ENCODE measurements at regions not wholly inside any gene's neighbourhood (a gene's known extent, or its start where the extent isn't known, plus 50 kb on each side); places are given as distances from the start of the nearest gene placed in this dataset.

DNA sequence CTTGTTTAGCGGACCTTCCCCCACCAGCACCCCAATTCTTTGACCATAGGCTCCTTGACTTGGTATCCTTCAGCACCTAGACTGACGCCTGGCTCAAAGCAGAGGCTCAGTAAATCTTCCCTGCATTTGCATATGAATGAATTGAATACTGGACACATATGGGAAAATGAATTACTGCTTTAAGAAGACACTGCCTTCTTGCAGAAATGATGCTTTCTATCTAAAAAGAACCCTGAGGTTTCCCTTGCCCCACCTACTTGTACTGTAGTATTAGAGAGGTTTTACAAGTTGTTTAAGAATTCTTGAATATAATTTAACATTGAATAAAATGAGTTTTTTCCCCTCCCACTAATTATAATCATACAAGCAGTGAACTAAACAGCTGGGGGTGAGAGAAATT is 190.7 kb downstream of the SAMD5 start:
- Mint-ChIP-seq H3K27ac (no peak overlapping the region), H3K4me1 (no peaks in the 10 kb centered on the region), H3K36me3 (no peaks in the 10 kb centered on the region), H3K4me3 (no peak overlapping the region), H3K27me3 (ENCODE audit: low read depth in 2 of 2) (no peaks in the 10 kb centered on the region), H3K9me3 (peaks cover 5 to 7% of the 10 kb centered on the region in 2 donors)
- Histone ChIP-seq H3K4me1 (ENCODE audit: control insufficient read depth, insufficient read depth, low read length) (no peaks in the 10 kb centered on the region), H3K36me3 (ENCODE audit: control insufficient read depth, insufficient read depth, low read length) (no peaks in the 10 kb centered on the region), H3K4me3 (ENCODE audit: low read length) (no peak overlapping the region), H3K27me3 (ENCODE audit: control insufficient read depth, insufficient read depth, low read length) (no peaks in the 10 kb centered on the region), H3K27ac (ENCODE audit: low read length) (no peak overlapping the region), H3K9me3 (ENCODE audit: control insufficient read depth, insufficient read depth, low read length) (no peaks in the 10 kb centered on the region)
- TF ChIP-seq, protein P1, sequence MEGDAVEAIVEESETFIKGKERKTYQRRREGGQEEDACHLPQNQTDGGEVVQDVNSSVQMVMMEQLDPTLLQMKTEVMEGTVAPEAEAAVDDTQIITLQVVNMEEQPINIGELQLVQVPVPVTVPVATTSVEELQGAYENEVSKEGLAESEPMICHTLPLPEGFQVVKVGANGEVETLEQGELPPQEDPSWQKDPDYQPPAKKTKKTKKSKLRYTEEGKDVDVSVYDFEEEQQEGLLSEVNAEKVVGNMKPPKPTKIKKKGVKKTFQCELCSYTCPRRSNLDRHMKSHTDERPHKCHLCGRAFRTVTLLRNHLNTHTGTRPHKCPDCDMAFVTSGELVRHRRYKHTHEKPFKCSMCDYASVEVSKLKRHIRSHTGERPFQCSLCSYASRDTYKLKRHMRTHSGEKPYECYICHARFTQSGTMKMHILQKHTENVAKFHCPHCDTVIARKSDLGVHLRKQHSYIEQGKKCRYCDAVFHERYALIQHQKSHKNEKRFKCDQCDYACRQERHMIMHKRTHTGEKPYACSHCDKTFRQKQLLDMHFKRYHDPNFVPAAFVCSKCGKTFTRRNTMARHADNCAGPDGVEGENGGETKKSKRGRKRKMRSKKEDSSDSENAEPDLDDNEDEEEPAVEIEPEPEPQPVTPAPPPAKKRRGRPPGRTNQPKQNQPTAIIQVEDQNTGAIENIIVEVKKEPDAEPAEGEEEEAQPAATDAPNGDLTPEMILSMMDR (IDR thresholded peaks at IDR 0.05), result no peak
- no peak for ATAC-seq
- no peak for DNase-seq
- intact Hi-C loops (cut with micrococcal nuclease), result no loop called here
- 95% methylated on average over 2 of the region's 2 CpGs for WGBS (ENCODE audit: insufficient coverage)

GRCh38 chr6:147699637-147700036 is 191.1 kb downstream of the SAMD5 start:
- no peaks in the 10 kb centered on the region for H3K27me3 ChIP-seq (ENCODE audit: control insufficient read depth, insufficient read depth, low read length)
- DNase-seq, result no peak
- 71% methylated on average over 2 of the region's 4 CpGs for WGBS (ENCODE audit: insufficient coverage)
- Mint-ChIP-seq H3K36me3 (no peaks in the 10 kb centered on the region), H3K4me3 (no peak overlapping the region), H3K9me3 (peaks cover 5 to 7% of the 10 kb centered on the region in 2 donors), H3K27me3 (ENCODE audit: low read depth in 2 of 2) (no peaks in the 10 kb centered on the region), H3K27ac (no peak overlapping the region), H3K4me1 (no peaks in the 10 kb centered on the region)
- TF ChIP-seq, protein P1 (IDR thresholded peaks at IDR 0.05), result no peak
- no peaks in the 10 kb centered on the region for H3K9me3 ChIP-seq (ENCODE audit: control insufficient read depth, insufficient read depth, low read length)
- ATAC-seq, result no peak
- no peaks in the 10 kb centered on the region for H3K4me1 ChIP-seq (ENCODE audit: control insufficient read depth, insufficient read depth, low read length)
- no peak overlapping the region for H3K4me3 ChIP-seq (ENCODE audit: low read length)
- no peak overlapping the region for H3K27ac ChIP-seq (ENCODE audit: low read length)
- H3K36me3 ChIP-seq (ENCODE audit: control insufficient read depth, insufficient read depth, low read length), result no peaks in the 10 kb centered on the region
- intact Hi-C loops (cut with micrococcal nuclease), result no loop called here

DNA sequence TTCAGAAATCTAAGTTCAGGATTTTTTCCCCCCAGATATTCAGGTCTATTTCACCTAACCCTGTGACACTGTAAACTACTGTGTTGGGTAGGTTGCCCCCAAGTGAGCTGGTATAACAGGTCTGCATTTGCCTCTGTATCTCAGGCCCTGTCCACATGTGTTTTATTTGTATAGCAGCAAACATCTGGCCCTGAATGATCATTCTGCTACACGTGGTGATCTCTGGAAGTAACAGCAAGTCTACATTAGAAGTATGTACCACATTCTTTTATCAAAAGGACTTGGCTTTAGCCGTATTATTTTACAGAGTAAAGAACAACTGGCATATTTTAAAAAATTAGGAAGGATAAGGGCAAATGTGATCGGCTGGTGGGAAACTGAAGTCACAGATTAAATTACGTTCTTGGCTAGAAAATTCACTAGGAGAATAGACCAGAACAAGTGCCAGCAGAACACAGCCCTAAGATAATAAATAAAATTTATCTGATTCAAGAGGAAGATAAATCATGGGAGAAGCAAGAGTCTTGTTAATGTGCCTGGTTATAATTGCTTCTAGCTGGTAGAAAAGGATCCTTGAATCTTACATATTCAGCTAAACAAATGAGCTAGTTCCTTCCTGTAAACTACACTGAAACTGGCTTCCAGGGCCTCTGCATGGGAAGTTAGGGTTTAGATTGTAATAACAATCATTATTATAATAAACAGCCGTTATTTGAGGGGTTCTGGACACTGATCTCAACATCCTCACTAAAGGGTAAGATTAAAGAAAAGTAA is 192.1 kb downstream of the SAMD5 start:
- H3K27ac ChIP-seq (ENCODE audit: low read length), result no peak overlapping the region
- no peak overlapping the region for H3K4me3 Mint-ChIP-seq

More for the DNA sequence above, 192.1 kb downstream of the SAMD5 start:
- no peaks in the 10 kb centered on the region for H3K27me3 Mint-ChIP-seq (ENCODE audit: low read depth in 2 of 2)
- H3K9me3 ChIP-seq (ENCODE audit: control insufficient read depth, insufficient read depth, low read length), result no peaks in the 10 kb centered on the region
- H3K4me3 ChIP-seq (ENCODE audit: low read length), result no peak overlapping the region
- 76% methylated on average over 3 of the region's 5 CpGs for WGBS (ENCODE audit: insufficient coverage)
- no peak for DNase-seq
- no peak overlapping the region for H3K27ac Mint-ChIP-seq
- TF ChIP-seq, protein P1 (IDR thresholded peaks at IDR 0.05), result no peak
- H3K36me3 ChIP-seq (ENCODE audit: control insufficient read depth, insufficient read depth, low read length), result no peaks in the 10 kb centered on the region
- H3K27me3 ChIP-seq (ENCODE audit: control insufficient read depth, insufficient read depth, low read length), result no peaks in the 10 kb centered on the region
- H3K4me1 ChIP-seq (ENCODE audit: control insufficient read depth, insufficient read depth, low read length), result no peaks in the 10 kb centered on the region
- intact Hi-C loops (cut with micrococcal nuclease), result no loop called here
- no peaks in the 10 kb centered on the region for H3K36me3 Mint-ChIP-seq
- H3K9me3 Mint-ChIP-seq, result peaks cover 5 to 7% of the 10 kb centered on the region in 2 donors
- ATAC-seq, result no peak
- no peaks in the 10 kb centered on the region for H3K4me1 Mint-ChIP-seq
